A549 (cell line): ENCODE measurements at regions not wholly inside any gene's neighbourhood (a gene's known extent, or its start where the extent isn't known, plus 50 kb on each side); places are given as distances from the start of the nearest gene placed in this dataset.

Experiments used
- ATAC-seq, 2 experiments: fragments of 200-7000 bp in 1 of 2; fragments of >200 bp in 1 of 2; cut with Nextera tagmentation in 1 of 2; cut with Tn5 transposase in 1 of 2; 3 replicates each; pipeline versions ENCODE4 v1.8.0 to v1.9.1; 2018 to 2020; ENCODE audit warnings: mild to moderate bottlenecking in 1 of 2, moderate library complexity in 1 of 2
- CTCF ChIA-PET: fragments of 300-600 bp; sonication (Branson Sonifier 250); formaldehyde crosslinking; extraction: SDS; loops from one replicate; lab custom pipeline; 2021; ENCODE audit warnings: antibody characterized with exemption, inconsistent platforms; lab: Yijun Ruan, JAX
- POLR2A ChIA-PET: fragments of 350-600 bp; formaldehyde crosslinking; extraction: SDS; loops from one replicate; lab custom pipeline; 2021; ENCODE audit warnings: antibody characterized with exemption, inconsistent platforms; lab: Yijun Ruan, JAX
- DNase-seq, 2 experiments: peaks; one replicate each; pipeline versions ENCODE4 v3.0.0 to v3.0.0-alpha.2; 2011 to 2016; ENCODE audit warnings: low read depth in 1 of 2, low spot score in 1 of 2
- FAIRE-seq: peaks from 2 replicates; lab custom pipeline; 2011; peaks lifted over from hg19 to GRCh38; lab: Jason Lieb, UNC
- H3K27ac ChIP-seq, 2 experiments: fragments of >200 bp; sonication (Bioruptor Twin); formaldehyde crosslinking; 3 replicates each; pipeline ENCODE4 v1.5.1; 2016 to 2017
- H3K4me1 ChIP-seq: fragments of >200 bp; sonication (Bioruptor Twin); formaldehyde crosslinking; 3 replicates; pipeline ENCODE4 v1.6.1; 2016
- H3K4me2 ChIP-seq: fragments of >200 bp; sonication (Bioruptor Twin); formaldehyde crosslinking; 3 replicates; pipeline ENCODE4 v1.6.1; 2016
- H3K4me3 ChIP-seq: fragments of >200 bp; sonication (Bioruptor Twin); formaldehyde crosslinking; 3 replicates; pipeline ENCODE4 v1.5.1; 2016
- H3K9me3 ChIP-seq: fragments of >200 bp; sonication (Bioruptor Twin); formaldehyde crosslinking; 3 replicates; pipeline ENCODE4 v1.6.1; 2016
- ATOH8 ChIP-seq: fragments of 250-450 bp; sonication (Bioruptor Pico); IDR thresholded peaks from 2 replicates; pipeline ENCODE4 v1.5.0; 2020; ENCODE audit warnings: low read depth, mild to moderate bottlenecking, moderate library complexity
- CBX2 ChIP-seq: fragments of 200-600 bp; sonication (generic); IDR thresholded peaks from 2 replicates; pipeline ENCODE4 v1.6.1; 2016; ENCODE audit warnings: low read depth, mild to moderate bottlenecking, borderline replicate concordance
- ESRRA ChIP-seq: fragments of 150-350 bp; IDR thresholded peaks from 2 replicates; pipeline ENCODE4 v1.6.1; 2014; ENCODE audit warnings: mild to moderate bottlenecking, low read length, borderline replicate concordance
- GATA3 ChIP-seq: IDR thresholded peaks from 2 replicates; pipeline ENCODE4 v1.6.1; 2012; ENCODE audit warnings: borderline replicate concordance
- HEYL ChIP-seq: fragments of 250-450 bp; sonication (Bioruptor Pico); IDR thresholded peaks from 2 replicates; pipeline ENCODE4 v1.8.0; 2021; ENCODE audit warnings: mild to moderate bottlenecking, moderate library complexity
- NFE2L2 ChIP-seq: fragments of 150-350 bp; conservative IDR thresholded peaks from 2 replicates; pipeline ENCODE4 v1.6.1; 2014; ENCODE audit warnings: low read length
- RAD21 ChIP-seq, 2 experiments: fragments of >200 bp in 1 of 2; sonication (Bioruptor Twin) in 1 of 2; formaldehyde crosslinking in 1 of 2; IDR thresholded peaks in 1 of 2; conservative IDR thresholded peaks in 1 of 2; 2 replicates in 1 of 2; 3 replicates in 1 of 2; pipeline ENCODE4 v1.6.1; 2012 to 2018; ENCODE audit warnings: inconsistent platforms in 1 of 2
- RNF2 ChIP-seq: fragments of 200-600 bp; sonication (generic); IDR thresholded peaks from 2 replicates; pipeline ENCODE4 v1.6.1; 2016; ENCODE audit warnings: low read depth, mild to moderate bottlenecking, antibody characterized with exemption, moderate library complexity, borderline replicate concordance
- SMC3 ChIP-seq: fragments of >200 bp; sonication (Bioruptor Twin); formaldehyde crosslinking; IDR thresholded peaks from 3 replicates; pipeline ENCODE4 v1.6.1; 2018; ENCODE audit warnings: inconsistent platforms
- ZNF302 ChIP-seq: fragments of 250-450 bp; sonication (Bioruptor Pico); IDR thresholded peaks from 2 replicates; pipeline ENCODE4 v1.9.0; 2021; ENCODE audit warnings: inconsistent platforms, mild to moderate bottlenecking, moderate library complexity
- ZSCAN20 ChIP-seq: fragments of 250-450 bp; sonication (Bioruptor Pico); IDR thresholded peaks from 2 replicates; pipeline ENCODE4 v1.8.0; 2022; ENCODE audit warnings: mild to moderate bottlenecking, moderate library complexity
- WGBS: methylation state at CpG from one replicate; pipeline ENCODE4 v1.1.6; 2017; ENCODE audit errors: missing lambda C conversion rate; 5-methylcytosine and 5-hydroxymethylcytosine counted together
- TF ChIP-seq, protein P1 (sequence below): fragments of >200 bp; sonication (Bioruptor Twin); formaldehyde crosslinking; IDR thresholded peaks from 3 replicates; pipeline ENCODE4 v1.5.1; 2016
- TF ChIP-seq, protein P2 (sequence below): IDR thresholded peaks from 2 replicates; pipeline ENCODE4 v1.6.1; 2012

GRCh38 chrX:81489987-81490386 lies 288.1 kb downstream of the SH3BGRL start:
- no peaks in the 10 kb centered on the region for H3K9me3 ChIP-seq
- 6% methylated on average over 1 of the region's 1 CpG for WGBS
- FAIRE-seq (no peak), ATAC-seq (no peak), DNase-seq (no peak)
- no peaks in the 10 kb centered on the region for H3K4me1 ChIP-seq
- no peak overlapping the region for H3K4me3 ChIP-seq
- no peak overlapping the region for H3K27ac ChIP-seq
- ChIA-PET CTCF (interaction anchor here (0.7 kb wide), 2 partner anchors 468 to 1929 kb away, joined by 3 read pairs; no protein-coding TSS in a partner anchor), POLR2A (no interaction called here)
- H3K4me2 ChIP-seq = no peak overlapping the region
- TF ChIP-seq HEYL = no peak
- TF ChIP-seq, protein P1, sequence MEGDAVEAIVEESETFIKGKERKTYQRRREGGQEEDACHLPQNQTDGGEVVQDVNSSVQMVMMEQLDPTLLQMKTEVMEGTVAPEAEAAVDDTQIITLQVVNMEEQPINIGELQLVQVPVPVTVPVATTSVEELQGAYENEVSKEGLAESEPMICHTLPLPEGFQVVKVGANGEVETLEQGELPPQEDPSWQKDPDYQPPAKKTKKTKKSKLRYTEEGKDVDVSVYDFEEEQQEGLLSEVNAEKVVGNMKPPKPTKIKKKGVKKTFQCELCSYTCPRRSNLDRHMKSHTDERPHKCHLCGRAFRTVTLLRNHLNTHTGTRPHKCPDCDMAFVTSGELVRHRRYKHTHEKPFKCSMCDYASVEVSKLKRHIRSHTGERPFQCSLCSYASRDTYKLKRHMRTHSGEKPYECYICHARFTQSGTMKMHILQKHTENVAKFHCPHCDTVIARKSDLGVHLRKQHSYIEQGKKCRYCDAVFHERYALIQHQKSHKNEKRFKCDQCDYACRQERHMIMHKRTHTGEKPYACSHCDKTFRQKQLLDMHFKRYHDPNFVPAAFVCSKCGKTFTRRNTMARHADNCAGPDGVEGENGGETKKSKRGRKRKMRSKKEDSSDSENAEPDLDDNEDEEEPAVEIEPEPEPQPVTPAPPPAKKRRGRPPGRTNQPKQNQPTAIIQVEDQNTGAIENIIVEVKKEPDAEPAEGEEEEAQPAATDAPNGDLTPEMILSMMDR = peak; percentile 13; the same call in 1 of the 3 replicates
- TF ChIP-seq NFE2L2 = no peak
- TF ChIP-seq SMC3 = 0 out of 3 replicates have a peak, but pooled peaks have one; percentile 10
- no peak for TF ChIP-seq CBX2
- TF ChIP-seq RNF2 = no peak
- TF ChIP-seq ZNF302 (CRISPR knock-in tag) = no peak
- TF ChIP-seq ZSCAN20 (CRISPR knock-in tag) = no peak
- TF ChIP-seq RAD21 (conservative IDR thresholded peaks at IDR 0.05 in 1 of 2, IDR thresholded peaks at IDR 0.05 in 1 of 2) = peak; percentile 24 to 25; a peak in 3 of 5 replicates

- no peak for DNase-seq
- FAIRE-seq = peak; percentile 87
- no peak for ATAC-seq
- CTCF ChIA-PET = no interaction called here
- Histone ChIP-seq H3K4me3 (no peak overlapping the region), H3K9me3 (no peaks in the 10 kb centered on the region), H3K27ac (no peak overlapping the region), H3K4me2 (no peak overlapping the region), H3K4me1 (no peaks in the 10 kb centered on the region)
- TF ChIP-seq, protein P1 = no peak
- TF ChIP-seq ATOH8 (CRISPR knock-in tag) (no peak), ZSCAN20 (CRISPR knock-in tag) (no peak), GATA3 (no peak)
- POLR2A ChIA-PET = no interaction called here
- WGBS = 39% methylated on average over 2 of the region's 2 CpGs
These were observed 326.1 kb downstream of the SH3BGRL start for GRCh38 chrX:81527881-81528440.

GRCh38 chrX:81537723-81538122 lies 335.8 kb downstream of the SH3BGRL start:
- DNase-seq (no peak), ATAC-seq (no peak), FAIRE-seq (no peak)
- no peak overlapping the region for H3K4me3 ChIP-seq
- no peak overlapping the region for H3K27ac ChIP-seq
- no peaks in the 10 kb centered on the region for H3K9me3 ChIP-seq
- ChIA-PET POLR2A (no interaction called here), CTCF (no interaction called here)
- no peaks in the 10 kb centered on the region for H3K4me1 ChIP-seq
- H3K4me2 ChIP-seq = no peak overlapping the region
- TF ChIP-seq, protein P2, sequence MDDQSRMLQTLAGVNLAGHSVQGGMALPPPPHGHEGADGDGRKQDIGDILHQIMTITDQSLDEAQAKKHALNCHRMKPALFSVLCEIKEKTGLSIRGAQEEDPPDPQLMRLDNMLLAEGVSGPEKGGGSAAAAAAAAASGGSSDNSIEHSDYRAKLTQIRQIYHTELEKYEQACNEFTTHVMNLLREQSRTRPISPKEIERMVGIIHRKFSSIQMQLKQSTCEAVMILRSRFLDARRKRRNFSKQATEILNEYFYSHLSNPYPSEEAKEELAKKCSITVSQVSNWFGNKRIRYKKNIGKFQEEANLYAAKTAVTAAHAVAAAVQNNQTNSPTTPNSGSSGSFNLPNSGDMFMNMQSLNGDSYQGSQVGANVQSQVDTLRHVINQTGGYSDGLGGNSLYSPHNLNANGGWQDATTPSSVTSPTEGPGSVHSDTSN = no peak
- TF ChIP-seq ESRRA = no peak
- WGBS = no CpG with 5 or more reads among the region's 3 CpGs
